ENCODE measurements at regions not wholly inside any gene's neighbourhood (a gene's known extent, or its start where the extent isn't known, plus 50 kb on each side); places are given as distances from the start of the nearest gene placed in this dataset.

- H2AFZ ChIP-seq (ENCODE audit: low read depth, low read length): no peak overlapping the region
- no peaks in the 10 kb centered on the region for H4K20me1 ChIP-seq (ENCODE audit: insufficient read depth)
- no peak overlapping the region for H3K27ac ChIP-seq (ENCODE audit: low read length)
- no peak overlapping the region for H3K4me2 ChIP-seq (ENCODE audit: low read length)
- no peaks in the 10 kb centered on the region for H3K79me2 ChIP-seq (replicated peaks; ENCODE audit: insufficient read depth, low read length)
- H3K9ac ChIP-seq (ENCODE audit: low read length): no peak overlapping the region
- H3K9me3 ChIP-seq (ENCODE audit: low read length): no peaks in the 10 kb centered on the region
- H3K27me3 ChIP-seq (ENCODE audit: insufficient read depth, low read depth, low read length): no peaks in the 10 kb centered on the region
- H3K9me2 ChIP-seq (ENCODE audit: insufficient read depth, low read length): no peaks in the 10 kb centered on the region
- TF ChIP-seq CTCF (IDR thresholded peaks at IDR 0.05; ENCODE audit: poor library complexity, severe bottlenecking): no peak
- TF ChIP-seq SMC3 (conservative IDR thresholded peaks at IDR 0.05; ENCODE audit: poor library complexity): no peak
- TF ChIP-seq EP300 (conservative IDR thresholded peaks at IDR 0.05; ENCODE audit: poor library complexity, severe bottlenecking): peak; percentile 46
- TF ChIP-seq POLR2AphosphoS5 (IDR thresholded peaks at IDR 0.05): peak; percentile 61
- no peaks in the 10 kb centered on the region for H3F3A ChIP-seq (ENCODE audit: insufficient read depth, low read length, poor library complexity, severe bottlenecking)
- H3K4me3 ChIP-seq (ENCODE audit: low read length): no peak overlapping the region
- H3K36me3 ChIP-seq (ENCODE audit: insufficient read depth, low read length): no peaks in the 10 kb centered on the region
These were observed 1088.7 kb downstream of the NSUN3 start for GRCh38 chr3:95151590-95151989.

GRCh38 chr3:95154766-95155165 is 1091.9 kb downstream of the NSUN3 start:
- TF ChIP-seq POLR2AphosphoS5 (IDR thresholded peaks at IDR 0.05) (no peak), EP300 (conservative IDR thresholded peaks at IDR 0.05; ENCODE audit: poor library complexity, severe bottlenecking) (no peak), CTCF (IDR thresholded peaks at IDR 0.05; ENCODE audit: poor library complexity, severe bottlenecking) (no peak), REST (IDR thresholded peaks at IDR 0.05; ENCODE audit: borderline replicate concordance) (no peak), TAF1 (IDR thresholded peaks at IDR 0.05; ENCODE audit: low read depth) (no peak), MXI1 (conservative IDR thresholded peaks at IDR 0.05; ENCODE audit: poor library complexity, severe bottlenecking) (no peak)
- Histone ChIP-seq H3F3A (ENCODE audit: insufficient read depth, low read length, poor library complexity, severe bottlenecking) (no peaks in the 10 kb centered on the region), H2AFZ (ENCODE audit: low read depth, low read length) (no peak overlapping the region), H3K4me3 (ENCODE audit: low read length) (no peak overlapping the region), H3K9me3 (ENCODE audit: low read length) (no peaks in the 10 kb centered on the region), H3K79me2 (replicated peaks; ENCODE audit: insufficient read depth, low read length) (no peaks in the 10 kb centered on the region), H3K9me2 (ENCODE audit: insufficient read depth, low read length) (no peaks in the 10 kb centered on the region), H3K27me3 (ENCODE audit: insufficient read depth, low read depth, low read length) (no peaks in the 10 kb centered on the region), H3K36me3 (ENCODE audit: insufficient read depth, low read length) (no peaks in the 10 kb centered on the region), H3K9ac (ENCODE audit: low read length) (no peak overlapping the region), H3K27ac (ENCODE audit: low read length) (no peak overlapping the region), H3K4me2 (ENCODE audit: low read length) (no peak overlapping the region), H4K20me1 (ENCODE audit: insufficient read depth) (no peaks in the 10 kb centered on the region)
